ENCODE measurements at regions not wholly inside any gene's neighbourhood (a gene's known extent, or its start where the extent isn't known, plus 50 kb on each side); places are given as distances from the start of the nearest gene placed in this dataset.
"Not testable (repeated sequence)": the region's sequence is repeated elsewhere in the genome, so short reads cannot be mapped to it uniquely, and the experiment has no call there.

- no peaks in the 10 kb centered on the region for H3K4me1 ChIP-seq (ENCODE audit: control insufficient read depth, insufficient read depth, low read length, poor library complexity, severe bottlenecking)
- Mint-ChIP-seq H3K4me3 (no peak overlapping the region), H3K36me3 (no peaks in the 10 kb centered on the region), H3K4me1 (peaks cover 0 to 3% (median 0%) of the 10 kb centered on the region in 4 donors), H3K27me3 (peaks cover 12% of the 10 kb centered on the region), H3K27ac (no peak overlapping the region), H3K9me3 (no peaks in the 10 kb centered on the region)
- no peak for DNase-seq
- H3K4me3 ChIP-seq (ENCODE audit: low read depth, low read length), result no peak overlapping the region
- no peak overlapping the region for H3K27ac ChIP-seq (ENCODE audit: insufficient read depth, low read length, poor library complexity, severe bottlenecking)
- H3K9me3 ChIP-seq (ENCODE audit: control insufficient read depth in 2 of 2, low read length in 2 of 2), result no peaks in the 10 kb centered on the region
- H3K36me3 ChIP-seq (ENCODE audit: control insufficient read depth, insufficient read depth, low read length), result no peaks in the 10 kb centered on the region
- no peak for ATAC-seq (ENCODE audit: low read depth in 2 of 2)
- no peaks in the 10 kb centered on the region for H3K27me3 ChIP-seq (ENCODE audit: control insufficient read depth, insufficient read depth, low read length)
Observed at GRCh38 chr2:7375901-7376300, 458.7 kb downstream of the RNF144A start.

GRCh38 chr2:7377916-7378569 lies 460.8 kb downstream of the RNF144A start:
- Mint-ChIP-seq H3K9me3 (no peaks in the 10 kb centered on the region), H3K27ac (no peak overlapping the region), H3K4me1 (peaks cover 0 to 3% (median 0%) of the 10 kb centered on the region in 4 donors)

GRCh38 chr2:7378591-7378990 lies 461.4 kb downstream of the RNF144A start:
- no peaks in the 10 kb centered on the region for H3K4me1 ChIP-seq (ENCODE audit: control insufficient read depth, insufficient read depth, low read length, poor library complexity, severe bottlenecking)
- no peak overlapping the region for H3K27ac ChIP-seq (ENCODE audit: insufficient read depth, low read length, poor library complexity, severe bottlenecking)
- Mint-ChIP-seq H3K4me3 (no peak overlapping the region), H3K27me3 (peaks cover 12% of the 10 kb centered on the region), H3K27ac (no peak overlapping the region), H3K4me1 (peaks cover 0 to 3% (median 0%) of the 10 kb centered on the region in 4 donors), H3K36me3 (no peaks in the 10 kb centered on the region), H3K9me3 (no peaks in the 10 kb centered on the region)
- no peaks in the 10 kb centered on the region for H3K27me3 ChIP-seq (ENCODE audit: control insufficient read depth, insufficient read depth, low read length)
- no peak for ATAC-seq (ENCODE audit: low read depth in 2 of 2)
- DNase-seq, result no peak
- H3K4me3 ChIP-seq (ENCODE audit: low read depth, low read length), result no peak overlapping the region
- H3K36me3 ChIP-seq (ENCODE audit: control insufficient read depth, insufficient read depth, low read length), result no peaks in the 10 kb centered on the region
- no peaks in the 10 kb centered on the region for H3K9me3 ChIP-seq (ENCODE audit: control insufficient read depth in 2 of 2, low read length in 2 of 2)

More at GRCh38 chr2:7377916-7378569, 460.8 kb downstream of the RNF144A start:
- peaks cover 12% of the 10 kb centered on the region for H3K27me3 Mint-ChIP-seq
- Histone ChIP-seq H3K27ac (ENCODE audit: insufficient read depth, low read length, poor library complexity, severe bottlenecking) (no peak overlapping the region), H3K4me1 (ENCODE audit: control insufficient read depth, insufficient read depth, low read length, poor library complexity, severe bottlenecking) (no peaks in the 10 kb centered on the region), H3K27me3 (ENCODE audit: control insufficient read depth, insufficient read depth, low read length) (no peaks in the 10 kb centered on the region), H3K36me3 (ENCODE audit: control insufficient read depth, insufficient read depth, low read length) (no peaks in the 10 kb centered on the region), H3K4me3 (ENCODE audit: low read depth, low read length) (no peak overlapping the region), H3K9me3 (ENCODE audit: control insufficient read depth in 2 of 2, low read length in 2 of 2) (no peaks in the 10 kb centered on the region)
- ATAC-seq (ENCODE audit: low read depth in 2 of 2) (no peak), DNase-seq (no peak)
- H3K36me3 Mint-ChIP-seq, result no peaks in the 10 kb centered on the region
- H3K4me3 Mint-ChIP-seq, result no peak overlapping the region

- Histone ChIP-seq H3K4me1 (ENCODE audit: control insufficient read depth, insufficient read depth, low read length, poor library complexity, severe bottlenecking) (no peaks in the 10 kb centered on the region), H3K4me3 (ENCODE audit: low read depth, low read length) (no peak overlapping the region), H3K27ac (ENCODE audit: insufficient read depth, low read length, poor library complexity, severe bottlenecking) (no peak overlapping the region), H3K36me3 (ENCODE audit: control insufficient read depth, insufficient read depth, low read length) (no peaks in the 10 kb centered on the region), H3K9me3 (ENCODE audit: control insufficient read depth in 2 of 2, low read length in 2 of 2) (no peaks in the 10 kb centered on the region), H3K27me3 (ENCODE audit: control insufficient read depth, insufficient read depth, low read length) (no peaks in the 10 kb centered on the region)
- peaks cover 0 to 3% (median 0%) of the 10 kb centered on the region in 4 donors for H3K4me1 Mint-ChIP-seq
- no peak overlapping the region for H3K4me3 Mint-ChIP-seq
- ATAC-seq (ENCODE audit: low read depth in 2 of 2) (no peak), DNase-seq (no peak)
- H3K36me3 Mint-ChIP-seq, result no peaks in the 10 kb centered on the region
- H3K9me3 Mint-ChIP-seq, result no peaks in the 10 kb centered on the region
- no peak overlapping the region for H3K27ac Mint-ChIP-seq
- H3K27me3 Mint-ChIP-seq, result peaks cover 12% of the 10 kb centered on the region
Observed at GRCh38 chr2:7379799-7380198, 462.6 kb downstream of the RNF144A start.

- no peak overlapping the region for H3K4me3 ChIP-seq (ENCODE audit: low read depth, low read length)
- Mint-ChIP-seq H3K9me3 (peaks cover 0 to 1% (median 0%) of the 10 kb centered on the region in 7 donors), H3K27me3 (peaks cover 3% of the 10 kb centered on the region), H3K27ac (no peak overlapping the region), H3K4me1 (no peaks in the 10 kb centered on the region), H3K4me3 (no peak overlapping the region), H3K36me3 (no peaks in the 10 kb centered on the region)
- ATAC-seq (ENCODE audit: low read depth in 2 of 2), result no peak
- no peaks in the 10 kb centered on the region for H3K4me1 ChIP-seq (ENCODE audit: control insufficient read depth, insufficient read depth, low read length, poor library complexity, severe bottlenecking)
- H3K27me3 ChIP-seq (ENCODE audit: control insufficient read depth, insufficient read depth, low read length), result no peaks in the 10 kb centered on the region
- H3K36me3 ChIP-seq (ENCODE audit: control insufficient read depth, insufficient read depth, low read length), result no peaks in the 10 kb centered on the region
- no peaks in the 10 kb centered on the region for H3K9me3 ChIP-seq (ENCODE audit: control insufficient read depth in 2 of 2, low read length in 2 of 2)
- no peak overlapping the region for H3K27ac ChIP-seq (ENCODE audit: insufficient read depth, low read length, poor library complexity, severe bottlenecking)
- no peak for DNase-seq
Observed at GRCh38 chr2:7384773-7385349, 467.6 kb downstream of the RNF144A start.

- not testable (repeated sequence) for H3K27ac ChIP-seq (ENCODE audit: insufficient read depth, low read length, poor library complexity, severe bottlenecking); H3K36me3 ChIP-seq (ENCODE audit: control insufficient read depth, insufficient read depth, low read length); H3K4me3 Mint-ChIP-seq; H3K9me3 Mint-ChIP-seq; H3K4me3 ChIP-seq (ENCODE audit: low read depth, low read length); DNase-seq; H3K27ac Mint-ChIP-seq; H3K27me3 Mint-ChIP-seq; H3K9me3 ChIP-seq (ENCODE audit: control insufficient read depth in 2 of 2, low read length in 2 of 2); H3K4me1 Mint-ChIP-seq; ATAC-seq (ENCODE audit: low read depth in 2 of 2); H3K27me3 ChIP-seq (ENCODE audit: control insufficient read depth, insufficient read depth, low read length); H3K36me3 Mint-ChIP-seq; H3K4me1 ChIP-seq (ENCODE audit: control insufficient read depth, insufficient read depth, low read length, poor library complexity, severe bottlenecking)
Observed at GRCh38 chr2:7390311-7390710, 473.1 kb downstream of the RNF144A start.

- no peak overlapping the region for H3K27ac ChIP-seq (ENCODE audit: insufficient read depth, low read length, poor library complexity, severe bottlenecking)
- H3K36me3 Mint-ChIP-seq, result no peaks in the 10 kb centered on the region
Observed at GRCh38 chr2:7392076-7392787, 475.0 kb downstream of the RNF144A start.

More at GRCh38 chr2:7392076-7392787, 475.0 kb downstream of the RNF144A start:
- Mint-ChIP-seq H3K27ac (no peak overlapping the region), H3K27me3 (peaks cover 4% of the 10 kb centered on the region), H3K4me3 (no peak overlapping the region), H3K9me3 (peaks cover 0 to 1% (median 0%) of the 10 kb centered on the region in 7 donors), H3K4me1 (no peaks in the 10 kb centered on the region)
- Histone ChIP-seq H3K36me3 (ENCODE audit: control insufficient read depth, insufficient read depth, low read length) (no peaks in the 10 kb centered on the region), H3K4me1 (ENCODE audit: control insufficient read depth, insufficient read depth, low read length, poor library complexity, severe bottlenecking) (no peaks in the 10 kb centered on the region), H3K9me3 (ENCODE audit: control insufficient read depth in 2 of 2, low read length in 2 of 2) (no peaks in the 10 kb centered on the region), H3K27me3 (ENCODE audit: control insufficient read depth, insufficient read depth, low read length) (peaks cover 2% of the 10 kb centered on the region), H3K4me3 (ENCODE audit: low read depth, low read length) (no peak overlapping the region)
- no peak for DNase-seq
- no peak for ATAC-seq (ENCODE audit: low read depth in 2 of 2)
